Stimulated activated CD4-positive, alpha-beta T cell treated with anti-CD3 and anti-CD28 coated beads, Interleukin-1b, Interleukin-23, amount 100 ng/mL, for 4 hours (primary cell): ENCODE measurements at regions not wholly inside any gene's neighbourhood (a gene's known extent, or its start where the extent isn't known, plus 50 kb on each side); places are given as distances from the start of the nearest gene placed in this dataset.

ENCODE experiments used
- DNase-seq, 2 donors: peaks; one replicate each; pipeline ENCODE4 v3.0.0-alpha.2; 2020; ENCODE audit warnings: low read depth in 2 of 2

- no peak for DNase-seq
These were observed 114.1 kb upstream of the ARGLU1 start for GRCh38 chr13:106681997-106682396.

GRCh38 chr13:106681536-106681935 is 113.6 kb upstream of the ARGLU1 start:
- DNase-seq: no peak

- no peak for DNase-seq
These were observed 113.0 kb upstream of the ARGLU1 start for GRCh38 chr13:106680796-106681472.

GRCh38 chr13:106678646-106679418 is 110.9 kb upstream of the ARGLU1 start:
- no peak for DNase-seq

- DNase-seq: no peak
These were observed 107.4 kb upstream of the ARGLU1 start for GRCh38 chr13:106675311-106675710.

GRCh38 chr13:106660746-106661625 is 93.0 kb upstream of the ARGLU1 start:
- DNase-seq: no peak

- no peak for DNase-seq
These were observed 89.2 kb upstream of the ARGLU1 start for GRCh38 chr13:106657104-106657503.

- DNase-seq: no peak
These were observed 88.2 kb upstream of the ARGLU1 start for GRCh38 chr13:106656186-106656585.

GRCh38 chr13:106651442-106651841 is 83.5 kb upstream of the ARGLU1 start:
- DNase-seq: no peak

GRCh38 chr13:106650690-106651205 is 82.8 kb upstream of the ARGLU1 start:
- no peak for DNase-seq

GRCh38 chr13:106649495-106649894 is 81.6 kb upstream of the ARGLU1 start:
- DNase-seq: no peak

- no peak for DNase-seq
These were observed 72.6 kb upstream of the ARGLU1 start for GRCh38 chr13:106640515-106640914.

GRCh38 chr13:106637519-106637918 is 69.6 kb upstream of the ARGLU1 start:
- no peak for DNase-seq

- DNase-seq: no peak
These were observed 68.6 kb upstream of the ARGLU1 start for GRCh38 chr13:106636492-106636891.

- DNase-seq: no peak
These were observed 67.7 kb upstream of the ARGLU1 start for GRCh38 chr13:106635616-106636015.

- no peak for DNase-seq
These were observed 65.4 kb upstream of the ARGLU1 start for GRCh38 chr13:106633321-106633720.

- no peak for DNase-seq
These were observed 62.7 kb upstream of the ARGLU1 start for GRCh38 chr13:106630650-106631049.

- no peak for DNase-seq
These were observed 62.2 kb upstream of the ARGLU1 start for GRCh38 chr13:106630162-106630561.

- no peak for DNase-seq
These were observed 61.2 kb upstream of the ARGLU1 start for GRCh38 chr13:106628936-106629659.

GRCh38 chr13:106626473-106626872 is 58.5 kb upstream of the ARGLU1 start:
- DNase-seq: no peak

- DNase-seq: no peak
These were observed 57.6 kb upstream of the ARGLU1 start for GRCh38 chr13:106625578-106625977.
